ENCODE measurements at regions not wholly inside any gene's neighbourhood (a gene's known extent, or its start where the extent isn't known, plus 50 kb on each side); places are given as distances from the start of the nearest gene placed in this dataset.
"Not testable (repeated sequence)": the region's sequence is repeated elsewhere in the genome, so short reads cannot be mapped to it uniquely, and the experiment has no call there.

- Histone ChIP-seq H3K9me3 (ENCODE audit: control insufficient read depth in 2 of 2, low read length in 2 of 2) (no peaks in the 10 kb centered on the region), H3K9ac (ENCODE audit: low read length in 2 of 2) (no peak overlapping the region), H3K4me1 (ENCODE audit: control insufficient read depth, insufficient read depth, low read length) (no peaks in the 10 kb centered on the region), H3K27me3 (ENCODE audit: control insufficient read depth in 1 of 2, insufficient read depth in 2 of 2, low read length in 2 of 2) (no peaks in the 10 kb centered on the region), H3K4me3 (ENCODE audit: low read length in 2 of 2) (no peak overlapping the region), H3K36me3 (ENCODE audit: control insufficient read depth in 2 of 2, insufficient read depth in 2 of 2, low read length in 2 of 2) (no peaks in the 10 kb centered on the region), H3K27ac (ENCODE audit: low read length) (no peak overlapping the region)
These were observed 546.2 kb downstream of the MEI4 start for GRCh38 chr6:78199044-78199443.

GRCh38 chr6:78222226-78222625 lies 569.4 kb downstream of the MEI4 start:
- Histone ChIP-seq H3K4me1 (ENCODE audit: control insufficient read depth, insufficient read depth, low read length) (no peaks in the 10 kb centered on the region), H3K27me3 (ENCODE audit: control insufficient read depth in 1 of 2, insufficient read depth in 2 of 2, low read length in 2 of 2) (no peaks in the 10 kb centered on the region), H3K9me3 (ENCODE audit: control insufficient read depth in 2 of 2, low read length in 2 of 2) (no peaks in the 10 kb centered on the region), H3K27ac (ENCODE audit: low read length) (no peak overlapping the region), H3K36me3 (ENCODE audit: control insufficient read depth in 2 of 2, insufficient read depth in 2 of 2, low read length in 2 of 2) (no peaks in the 10 kb centered on the region), H3K9ac (ENCODE audit: low read length in 2 of 2) (no peak overlapping the region), H3K4me3 (ENCODE audit: low read length in 2 of 2) (no peak overlapping the region)

GRCh38 chr6:78231002-78231401 lies 578.2 kb downstream of the MEI4 start:
- no peaks in the 10 kb centered on the region for H3K4me1 ChIP-seq (ENCODE audit: control insufficient read depth, insufficient read depth, low read length)
- no peak overlapping the region for H3K27ac ChIP-seq (ENCODE audit: low read length)
- peaks cover 0 to 4% of the 10 kb centered on the region in 2 donors for H3K9me3 ChIP-seq (ENCODE audit: control insufficient read depth in 2 of 2, low read length in 2 of 2)
- H3K9ac ChIP-seq (ENCODE audit: low read length in 2 of 2) = no peak overlapping the region
- H3K27me3 ChIP-seq (ENCODE audit: control insufficient read depth in 1 of 2, insufficient read depth in 2 of 2, low read length in 2 of 2) = no peaks in the 10 kb centered on the region
- no peaks in the 10 kb centered on the region for H3K36me3 ChIP-seq (ENCODE audit: control insufficient read depth in 2 of 2, insufficient read depth in 2 of 2, low read length in 2 of 2)
- no peak overlapping the region for H3K4me3 ChIP-seq (ENCODE audit: low read length in 2 of 2)

GRCh38 chr6:78243519-78243918 lies 590.7 kb downstream of the MEI4 start:
- Histone ChIP-seq H3K4me3 (ENCODE audit: low read length in 2 of 2) (no peak overlapping the region), H3K4me1 (ENCODE audit: control insufficient read depth, insufficient read depth, low read length) (no peaks in the 10 kb centered on the region), H3K9ac (ENCODE audit: low read length in 2 of 2) (no peak overlapping the region), H3K27ac (ENCODE audit: low read length) (no peak overlapping the region), H3K36me3 (ENCODE audit: control insufficient read depth in 2 of 2, insufficient read depth in 2 of 2, low read length in 2 of 2) (no peaks in the 10 kb centered on the region), H3K9me3 (ENCODE audit: control insufficient read depth in 2 of 2, low read length in 2 of 2) (peaks cover 0 to 2% of the 10 kb centered on the region in 2 donors), H3K27me3 (ENCODE audit: control insufficient read depth in 1 of 2, insufficient read depth in 2 of 2, low read length in 2 of 2) (no peaks in the 10 kb centered on the region)

GRCh38 chr6:78251931-78252330 lies 599.1 kb downstream of the MEI4 start:
- no peak overlapping the region for H3K9ac ChIP-seq (ENCODE audit: low read length in 2 of 2)
- H3K9me3 ChIP-seq (ENCODE audit: control insufficient read depth in 2 of 2, low read length in 2 of 2) = no peaks in the 10 kb centered on the region
- no peak overlapping the region for H3K27ac ChIP-seq (ENCODE audit: low read length)
- H3K4me3 ChIP-seq (ENCODE audit: low read length in 2 of 2) = no peak overlapping the region
- no peaks in the 10 kb centered on the region for H3K27me3 ChIP-seq (ENCODE audit: control insufficient read depth in 1 of 2, insufficient read depth in 2 of 2, low read length in 2 of 2)
- H3K4me1 ChIP-seq (ENCODE audit: control insufficient read depth, insufficient read depth, low read length) = no peaks in the 10 kb centered on the region
- H3K36me3 ChIP-seq (ENCODE audit: control insufficient read depth in 2 of 2, insufficient read depth in 2 of 2, low read length in 2 of 2) = no peaks in the 10 kb centered on the region

GRCh38 chr6:78253618-78254017 lies 600.8 kb downstream of the MEI4 start:
- Histone ChIP-seq H3K9me3 (ENCODE audit: control insufficient read depth in 2 of 2, low read length in 2 of 2) (no peaks in the 10 kb centered on the region), H3K27me3 (ENCODE audit: control insufficient read depth in 1 of 2, insufficient read depth in 2 of 2, low read length in 2 of 2) (no peaks in the 10 kb centered on the region), H3K27ac (ENCODE audit: low read length) (no peak overlapping the region)

GRCh38 chr6:78259935-78260334 lies 607.1 kb downstream of the MEI4 start:
- H3K9ac ChIP-seq (ENCODE audit: low read length in 2 of 2) = no peak overlapping the region
- H3K27ac ChIP-seq (ENCODE audit: low read length) = no peak overlapping the region
- H3K4me3 ChIP-seq (ENCODE audit: low read length in 2 of 2) = no peak overlapping the region
- no peaks in the 10 kb centered on the region for H3K36me3 ChIP-seq (ENCODE audit: control insufficient read depth in 2 of 2, insufficient read depth in 2 of 2, low read length in 2 of 2)
- no peaks in the 10 kb centered on the region for H3K9me3 ChIP-seq (ENCODE audit: control insufficient read depth in 2 of 2, low read length in 2 of 2)
- no peaks in the 10 kb centered on the region for H3K27me3 ChIP-seq (ENCODE audit: control insufficient read depth in 1 of 2, insufficient read depth in 2 of 2, low read length in 2 of 2)
- H3K4me1 ChIP-seq (ENCODE audit: control insufficient read depth, insufficient read depth, low read length) = no peaks in the 10 kb centered on the region

More at GRCh38 chr6:78253618-78254017, 600.8 kb downstream of the MEI4 start:
- Histone ChIP-seq H3K36me3 (ENCODE audit: control insufficient read depth in 2 of 2, insufficient read depth in 2 of 2, low read length in 2 of 2) (no peaks in the 10 kb centered on the region), H3K4me1 (ENCODE audit: control insufficient read depth, insufficient read depth, low read length) (no peaks in the 10 kb centered on the region), H3K4me3 (ENCODE audit: low read length in 2 of 2) (no peak overlapping the region), H3K9ac (ENCODE audit: low read length in 2 of 2) (no peak overlapping the region)

GRCh38 chr6:78260427-78260826 lies 606.9 kb upstream of the IRAK1BP1 start:
- H3K4me1 ChIP-seq (ENCODE audit: control insufficient read depth, insufficient read depth, low read length); H3K4me3 ChIP-seq (ENCODE audit: low read length in 2 of 2); H3K9me3 ChIP-seq (ENCODE audit: control insufficient read depth in 2 of 2, low read length in 2 of 2); H3K36me3 ChIP-seq (ENCODE audit: control insufficient read depth in 2 of 2, insufficient read depth in 2 of 2, low read length in 2 of 2); H3K27me3 ChIP-seq (ENCODE audit: control insufficient read depth in 1 of 2, insufficient read depth in 2 of 2, low read length in 2 of 2); H3K27ac ChIP-seq (ENCODE audit: low read length); H3K9ac ChIP-seq (ENCODE audit: low read length in 2 of 2): not testable (repeated sequence)

- Histone ChIP-seq H3K9ac (ENCODE audit: low read length in 2 of 2) (no peak overlapping the region), H3K4me3 (ENCODE audit: low read length in 2 of 2) (no peak overlapping the region), H3K4me1 (ENCODE audit: control insufficient read depth, insufficient read depth, low read length) (no peaks in the 10 kb centered on the region), H3K27ac (ENCODE audit: low read length) (no peak overlapping the region), H3K36me3 (ENCODE audit: control insufficient read depth in 2 of 2, insufficient read depth in 2 of 2, low read length in 2 of 2) (no peaks in the 10 kb centered on the region), H3K27me3 (ENCODE audit: control insufficient read depth in 1 of 2, insufficient read depth in 2 of 2, low read length in 2 of 2) (no peaks in the 10 kb centered on the region), H3K9me3 (ENCODE audit: control insufficient read depth in 2 of 2, low read length in 2 of 2) (no peaks in the 10 kb centered on the region)
These were observed 598.5 kb upstream of the IRAK1BP1 start for GRCh38 chr6:78268591-78269452.

GRCh38 chr6:78300885-78301284 lies 566.5 kb upstream of the IRAK1BP1 start:
- Histone ChIP-seq H3K4me1 (ENCODE audit: control insufficient read depth, insufficient read depth, low read length) (no peaks in the 10 kb centered on the region), H3K9me3 (ENCODE audit: control insufficient read depth in 2 of 2, low read length in 2 of 2) (no peaks in the 10 kb centered on the region), H3K9ac (ENCODE audit: low read length in 2 of 2) (no peak overlapping the region), H3K27me3 (ENCODE audit: control insufficient read depth in 1 of 2, insufficient read depth in 2 of 2, low read length in 2 of 2) (no peaks in the 10 kb centered on the region), H3K36me3 (ENCODE audit: control insufficient read depth in 2 of 2, insufficient read depth in 2 of 2, low read length in 2 of 2) (no peaks in the 10 kb centered on the region), H3K4me3 (ENCODE audit: low read length in 2 of 2) (no peak overlapping the region), H3K27ac (ENCODE audit: low read length) (no peak overlapping the region)

GRCh38 chr6:78302411-78302810 lies 564.9 kb upstream of the IRAK1BP1 start:
- no peak overlapping the region for H3K4me3 ChIP-seq (ENCODE audit: low read length in 2 of 2)
- no peaks in the 10 kb centered on the region for H3K9me3 ChIP-seq (ENCODE audit: control insufficient read depth in 2 of 2, low read length in 2 of 2)
- H3K9ac ChIP-seq (ENCODE audit: low read length in 2 of 2) = no peak overlapping the region
- no peaks in the 10 kb centered on the region for H3K4me1 ChIP-seq (ENCODE audit: control insufficient read depth, insufficient read depth, low read length)
- H3K27ac ChIP-seq (ENCODE audit: low read length) = no peak overlapping the region
- no peaks in the 10 kb centered on the region for H3K27me3 ChIP-seq (ENCODE audit: control insufficient read depth in 1 of 2, insufficient read depth in 2 of 2, low read length in 2 of 2)
- no peaks in the 10 kb centered on the region for H3K36me3 ChIP-seq (ENCODE audit: control insufficient read depth in 2 of 2, insufficient read depth in 2 of 2, low read length in 2 of 2)

All from stomach smooth muscle (tissue), 2 donors.